SK-N-SH (cell line): ENCODE measurements at regions not wholly inside any gene's neighbourhood (a gene's known extent, or its start where the extent isn't known, plus 50 kb on each side); places are given as distances from the start of the nearest gene placed in this dataset.

ENCODE experiments used
- CTCF ChIP-seq: fragments of 200-600 bp; sonication (generic); IDR thresholded peaks from 2 replicates; pipeline ENCODE4 v1.6.1; 2017; ENCODE audit warnings: antibody characterized with exemption, mild to moderate bottlenecking, moderate library complexity
- EP300 ChIP-seq, 2 experiments: IDR thresholded peaks; 2 replicates each; pipeline versions ENCODE4 v1.4.0 to v1.6.1; 2012; ENCODE audit warnings: borderline replicate concordance in 1 of 2, low read depth in 1 of 2, low read length in 1 of 2
- FOXJ3 ChIP-seq: sonication (generic); formaldehyde crosslinking; IDR thresholded peaks from 2 replicates; pipeline ENCODE4 v1.5.1; 2020; ENCODE audit warnings: mild to moderate bottlenecking, missing genetic modification reagents
- GABPA ChIP-seq: IDR thresholded peaks from 2 replicates; pipeline ENCODE4 v1.4.0; 2012; ENCODE audit warnings: low read depth, mild to moderate bottlenecking
- IRF3 ChIP-seq: fragments of 150-350 bp; IDR thresholded peaks from 2 replicates; pipeline ENCODE4 v1.6.1; 2016; ENCODE audit warnings: mild to moderate bottlenecking, low read depth, low read length
- MXI1 ChIP-seq: IDR thresholded peaks from 2 replicates; pipeline ENCODE4 v1.6.1; 2012; ENCODE audit warnings: mild to moderate bottlenecking, low read depth, low read length, improper control_type of control experiment
- NRF1 ChIP-seq: IDR thresholded peaks from 2 replicates; pipeline ENCODE4 v1.6.1; 2012; ENCODE audit warnings: low read depth, mild to moderate bottlenecking, low read length
- RAD21 ChIP-seq: IDR thresholded peaks from 2 replicates; pipeline ENCODE4 v1.6.1; 2012; ENCODE audit warnings: mild to moderate bottlenecking, low read length

GRCh38 chr5:165263536-165263935 lies 1758.1 kb downstream of the MAT2B start:
- TF ChIP-seq RAD21 (no peak), GABPA (no peak), NRF1 (no peak), CTCF (no peak), IRF3 (no peak), FOXJ3 (CRISPR knock-in tag) (no peak), MXI1 (no peak), EP300 (IDR thresholded peaks at IDR 0.05; ENCODE audit: borderline replicate concordance in 1 of 2, low read depth in 1 of 2, low read length in 1 of 2) (no peak)
